Peyer's patch (tissue), 4 donors: ENCODE measurements at regions not wholly inside any gene's neighbourhood (a gene's known extent, or its start where the extent isn't known, plus 50 kb on each side); places are given as distances from the start of the nearest gene placed in this dataset.

Source experiments
- DNase-seq, 3 donors: peaks; one replicate each; pipeline ENCODE4 v3.0.0-alpha.2; 2017 to 2019
- H3K27ac ChIP-seq, 4 donors: fragments of 200-600 bp; sonication (generic); one replicate each; pipeline ENCODE4 v1.5.1; 2016 to 2019
- H3K27me3 ChIP-seq, 2 donors: fragments of 200-600 bp; sonication (generic); one replicate each; pipeline ENCODE4 v1.5.1; 2019
- H3K36me3 ChIP-seq, 3 donors: fragments of 200-600 bp; sonication (generic); one replicate each; pipeline ENCODE4 v1.5.1; 2016 to 2019
- H3K4me1 ChIP-seq, 4 donors: fragments of 200-600 bp; sonication (generic); one replicate each; pipeline ENCODE4 v1.5.1; 2016 to 2019
- H3K4me3 ChIP-seq, 4 donors: fragments of 200-600 bp; sonication (generic); 1 replicate in 3 of 4; 2 replicates in 1 of 4; pipeline ENCODE4 v1.5.1; 2016 to 2019; ENCODE audit warnings: mild to moderate bottlenecking in 1 of 4
- H3K9me3 ChIP-seq, 4 donors: fragments of 200-600 bp; sonication (generic); one replicate each; pipeline ENCODE4 v1.5.1; 2016 to 2019; ENCODE audit warnings: mild to moderate bottlenecking in 1 of 4
- POLR2A ChIP-seq, 2 donors: fragments of 450-650 bp; IDR thresholded peaks; one replicate each; pipeline ENCODE4 v1.5.1; 2017; ENCODE audit warnings: antibody characterized with exemption in 2 of 2, mild to moderate bottlenecking in 2 of 2, moderate library complexity in 2 of 2
- TF ChIP-seq, protein P1 (sequence below), 6 experiments: fragments of 450-650 bp in 4 of 6; fragments of 200-600 bp in 2 of 6; sonication (generic) in 1 of 6; IDR thresholded peaks; one replicate each; pipeline ENCODE4 v1.5.1; 2017 to 2019; ENCODE audit warnings: antibody characterized with exemption in 6 of 6, mild to moderate bottlenecking in 3 of 6, moderate library complexity in 1 of 6

DNA sequence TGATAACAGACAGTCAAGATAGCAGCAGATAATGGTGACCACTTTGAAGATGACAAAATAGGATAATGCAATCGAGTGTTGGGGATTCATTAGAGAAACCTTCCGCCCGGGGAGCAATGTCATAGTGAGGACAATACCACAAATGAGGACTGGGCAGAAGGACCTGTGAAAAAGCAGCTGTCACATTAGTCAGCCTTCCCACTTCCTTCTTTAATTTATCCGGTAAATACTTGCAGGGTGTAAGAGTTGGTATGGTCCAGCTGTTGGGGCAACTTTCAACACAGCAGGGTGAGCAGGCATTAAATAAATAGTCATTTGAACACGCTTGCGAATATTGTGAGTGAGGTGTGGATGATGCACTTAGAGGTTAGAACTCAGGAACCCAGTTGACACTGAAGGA lies 132.5 kb upstream of the KIRREL3 start:
- TF ChIP-seq, protein P1, sequence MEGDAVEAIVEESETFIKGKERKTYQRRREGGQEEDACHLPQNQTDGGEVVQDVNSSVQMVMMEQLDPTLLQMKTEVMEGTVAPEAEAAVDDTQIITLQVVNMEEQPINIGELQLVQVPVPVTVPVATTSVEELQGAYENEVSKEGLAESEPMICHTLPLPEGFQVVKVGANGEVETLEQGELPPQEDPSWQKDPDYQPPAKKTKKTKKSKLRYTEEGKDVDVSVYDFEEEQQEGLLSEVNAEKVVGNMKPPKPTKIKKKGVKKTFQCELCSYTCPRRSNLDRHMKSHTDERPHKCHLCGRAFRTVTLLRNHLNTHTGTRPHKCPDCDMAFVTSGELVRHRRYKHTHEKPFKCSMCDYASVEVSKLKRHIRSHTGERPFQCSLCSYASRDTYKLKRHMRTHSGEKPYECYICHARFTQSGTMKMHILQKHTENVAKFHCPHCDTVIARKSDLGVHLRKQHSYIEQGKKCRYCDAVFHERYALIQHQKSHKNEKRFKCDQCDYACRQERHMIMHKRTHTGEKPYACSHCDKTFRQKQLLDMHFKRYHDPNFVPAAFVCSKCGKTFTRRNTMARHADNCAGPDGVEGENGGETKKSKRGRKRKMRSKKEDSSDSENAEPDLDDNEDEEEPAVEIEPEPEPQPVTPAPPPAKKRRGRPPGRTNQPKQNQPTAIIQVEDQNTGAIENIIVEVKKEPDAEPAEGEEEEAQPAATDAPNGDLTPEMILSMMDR (IDR thresholded peaks at IDR 0.05): no peak
- TF ChIP-seq POLR2A (IDR thresholded peaks at IDR 0.05): no peak
- Histone ChIP-seq H3K27ac (no peak overlapping the region), H3K27me3 (no peaks in the 10 kb centered on the region), H3K9me3 (no peaks in the 10 kb centered on the region), H3K4me1 (no peaks in the 10 kb centered on the region), H3K36me3 (no peaks in the 10 kb centered on the region), H3K4me3 (no peak overlapping the region)
- DNase-seq: no peak

DNA sequence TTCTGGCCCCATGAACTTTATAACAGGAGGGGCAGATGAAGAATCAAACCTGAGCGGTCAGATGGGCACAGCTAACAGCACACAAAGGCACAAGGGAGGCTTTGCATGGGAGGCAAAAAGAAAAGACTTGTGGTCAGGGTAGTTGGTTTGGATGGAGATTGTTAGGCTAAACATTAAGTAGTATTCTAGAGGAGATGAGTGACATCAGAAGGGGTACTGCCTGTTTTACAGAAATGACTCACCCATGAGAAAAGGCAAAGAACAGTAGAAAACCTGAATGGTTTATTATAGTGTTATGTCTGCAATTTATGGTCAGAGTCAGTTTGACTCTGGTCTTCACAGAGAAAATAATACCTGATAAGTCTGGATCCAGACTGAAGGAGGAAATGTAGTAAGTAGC lies 129.8 kb upstream of the KIRREL3 start:
- H3K36me3 ChIP-seq: no peaks in the 10 kb centered on the region
- no peak overlapping the region for H3K27ac ChIP-seq
- H3K9me3 ChIP-seq: no peaks in the 10 kb centered on the region
- DNase-seq: no peak
- no peak for TF ChIP-seq POLR2A (IDR thresholded peaks at IDR 0.05)
- TF ChIP-seq, protein P1 (IDR thresholded peaks at IDR 0.05): no peak
- H3K4me3 ChIP-seq: no peak overlapping the region
- no peaks in the 10 kb centered on the region for H3K27me3 ChIP-seq
- H3K4me1 ChIP-seq: no peaks in the 10 kb centered on the region

DNA sequence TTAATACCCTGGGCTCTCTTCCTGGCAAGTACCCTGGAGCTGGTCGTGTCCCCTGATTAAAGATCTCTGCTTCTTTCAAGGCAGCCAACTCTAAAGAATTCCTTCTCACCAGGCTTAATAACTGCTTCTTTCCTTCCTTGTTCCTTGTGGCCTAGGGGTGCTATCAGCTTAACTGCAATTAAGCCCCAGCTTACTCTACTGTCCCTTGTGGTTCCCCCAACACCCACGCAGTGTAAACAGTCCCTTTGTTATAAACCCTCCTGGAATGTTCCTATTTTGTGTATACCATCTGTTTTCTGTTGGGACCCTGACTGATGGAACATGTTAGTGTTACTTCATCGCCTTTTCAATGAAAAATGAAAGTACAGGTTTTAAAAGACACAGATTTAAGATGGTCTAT lies 126.4 kb upstream of the KIRREL3 start:
- H3K4me1 ChIP-seq: no peaks in the 10 kb centered on the region

DNA sequence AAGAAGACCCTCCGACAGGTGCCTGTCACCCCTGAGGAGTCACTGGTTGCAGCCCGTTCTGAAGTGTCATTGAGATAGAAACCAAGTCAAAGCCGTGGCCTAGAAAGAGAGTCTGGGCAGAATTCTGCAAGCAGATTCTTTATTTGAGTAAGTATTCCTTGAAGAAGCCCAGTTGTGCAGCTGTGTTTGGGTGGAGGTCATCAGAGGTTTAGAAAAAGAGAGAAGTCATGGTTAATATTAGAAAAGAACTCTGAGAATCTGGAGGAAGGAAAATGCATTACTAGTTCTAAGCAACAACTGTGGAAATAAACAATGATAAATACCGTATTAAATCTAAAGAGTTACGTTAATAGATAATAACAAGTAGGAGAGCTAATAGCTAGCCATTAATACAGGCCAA lies 118.8 kb upstream of the KIRREL3 start:
- Histone ChIP-seq H3K4me3 (no peak overlapping the region), H3K27me3 (no peaks in the 10 kb centered on the region), H3K4me1 (no peaks in the 10 kb centered on the region), H3K27ac (no peak overlapping the region), H3K36me3 (no peaks in the 10 kb centered on the region), H3K9me3 (no peaks in the 10 kb centered on the region)
- TF ChIP-seq, protein P1 (IDR thresholded peaks at IDR 0.05): no peak
- TF ChIP-seq POLR2A (IDR thresholded peaks at IDR 0.05): no peak
- no peak for DNase-seq

More for the DNA sequence above, 126.4 kb upstream of the KIRREL3 start:
- Histone ChIP-seq H3K27ac (no peak overlapping the region), H3K27me3 (no peaks in the 10 kb centered on the region), H3K9me3 (no peaks in the 10 kb centered on the region), H3K4me3 (no peak overlapping the region), H3K36me3 (no peaks in the 10 kb centered on the region)
- no peak for DNase-seq
- no peak for TF ChIP-seq POLR2A (IDR thresholded peaks at IDR 0.05)
- TF ChIP-seq, protein P1 (IDR thresholded peaks at IDR 0.05): no peak

DNA sequence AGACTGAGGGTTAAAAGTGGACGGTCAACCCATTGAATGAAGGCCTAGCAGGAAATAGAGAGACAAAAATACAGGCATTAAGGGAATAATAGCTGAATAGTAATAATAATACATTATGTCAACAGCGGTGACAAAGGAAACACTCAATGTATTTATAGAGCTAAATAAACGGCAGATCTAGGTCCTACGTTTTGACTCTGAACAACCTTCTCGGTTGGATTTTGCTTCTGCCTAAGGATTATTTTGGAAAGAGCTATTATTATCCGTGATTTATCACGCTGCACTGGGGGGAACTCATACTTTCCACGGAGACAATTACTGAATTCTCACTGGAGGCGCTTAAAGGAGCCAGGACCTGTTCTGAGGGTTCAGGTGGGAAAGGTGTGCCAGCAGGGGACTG lies 118.2 kb upstream of the KIRREL3 start:
- H3K4me3 ChIP-seq: no peak overlapping the region
- H3K27ac ChIP-seq: no peak overlapping the region
- no peaks in the 10 kb centered on the region for H3K9me3 ChIP-seq
- H3K27me3 ChIP-seq: no peaks in the 10 kb centered on the region
- H3K4me1 ChIP-seq: no peaks in the 10 kb centered on the region
- no peak for DNase-seq
- H3K36me3 ChIP-seq: no peaks in the 10 kb centered on the region
- no peak for TF ChIP-seq POLR2A (IDR thresholded peaks at IDR 0.05)
- TF ChIP-seq, protein P1 (IDR thresholded peaks at IDR 0.05): no peak

DNA sequence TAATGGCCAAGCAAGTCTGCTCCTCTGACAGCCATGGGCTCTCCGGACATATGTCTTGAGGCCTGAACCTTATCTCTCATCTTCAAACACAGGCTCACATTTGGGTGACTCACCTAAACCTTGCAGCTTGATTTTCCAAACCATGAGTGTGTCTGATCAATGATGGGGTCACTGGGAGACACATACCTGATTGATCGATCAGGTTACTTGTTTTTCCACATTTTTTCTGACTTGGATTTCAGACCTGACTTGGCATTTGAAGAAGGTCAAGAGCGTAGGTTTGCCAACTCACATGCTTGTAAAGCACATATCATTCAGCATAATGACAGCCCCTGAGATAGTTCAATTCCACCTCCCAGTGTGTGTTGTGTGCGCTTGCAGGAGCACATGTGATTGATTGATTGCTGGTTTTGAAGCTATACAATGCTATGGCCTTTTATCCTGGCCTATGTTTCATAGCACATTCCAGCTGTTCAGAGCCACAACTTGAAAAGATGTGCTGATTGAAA lies 116.7 kb upstream of the KIRREL3 start:
- TF ChIP-seq, protein P1 (IDR thresholded peaks at IDR 0.05): no peak
- TF ChIP-seq POLR2A (IDR thresholded peaks at IDR 0.05): no peak
- Histone ChIP-seq H3K27me3 (no peaks in the 10 kb centered on the region), H3K36me3 (no peaks in the 10 kb centered on the region), H3K27ac (no peak overlapping the region), H3K9me3 (no peaks in the 10 kb centered on the region), H3K4me3 (no peak overlapping the region), H3K4me1 (no peaks in the 10 kb centered on the region)
- no peak for DNase-seq
